ENCODE measurements at regions not wholly inside any gene's neighbourhood (a gene's known extent, or its start where the extent isn't known, plus 50 kb on each side); places are given as distances from the start of the nearest gene placed in this dataset.

DNA sequence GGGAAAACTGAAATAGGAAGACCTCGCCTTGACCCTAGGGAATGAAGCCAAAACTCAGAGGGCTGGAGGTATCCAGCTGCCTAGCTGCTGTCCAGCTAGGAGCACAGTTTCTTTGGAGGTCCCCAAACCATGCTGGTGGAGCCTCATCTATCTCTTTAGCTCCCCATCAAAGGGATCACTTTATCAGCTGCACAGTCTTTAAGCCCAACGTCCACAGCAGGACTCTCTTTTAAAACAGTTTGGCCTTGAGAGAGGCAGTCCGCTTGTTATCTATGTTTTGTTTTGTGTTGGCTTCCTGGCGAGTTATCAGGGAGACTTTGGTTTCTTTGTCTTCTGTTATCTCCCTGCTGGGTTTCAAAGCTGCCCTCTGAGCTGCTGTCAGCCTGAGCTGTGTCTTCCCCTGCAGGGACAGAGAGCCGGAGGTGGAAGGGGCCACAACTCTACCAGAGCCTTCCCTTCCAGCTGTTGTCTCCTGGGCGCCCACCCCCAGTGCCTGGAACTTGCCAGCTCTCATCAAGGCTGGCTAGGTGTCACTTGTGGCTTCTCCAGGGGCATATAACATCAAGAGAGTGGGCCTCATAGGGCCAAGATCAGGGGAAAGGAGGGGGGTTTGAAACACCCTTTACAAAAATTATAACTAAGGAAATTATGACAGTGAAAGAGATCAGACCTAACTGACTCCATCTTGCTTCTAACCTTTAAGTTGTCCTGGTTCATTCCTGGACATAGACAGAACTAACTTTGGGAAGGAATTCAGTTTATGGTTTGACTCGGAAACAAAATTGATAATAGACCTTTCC is 61.4 kb upstream of the C15orf39 start:
- POLR2A ChIA-PET (ENCODE audit: low non-redundant PET): no interaction called here
- DNase-seq (ENCODE audit: low spot score): no peak

DNA sequence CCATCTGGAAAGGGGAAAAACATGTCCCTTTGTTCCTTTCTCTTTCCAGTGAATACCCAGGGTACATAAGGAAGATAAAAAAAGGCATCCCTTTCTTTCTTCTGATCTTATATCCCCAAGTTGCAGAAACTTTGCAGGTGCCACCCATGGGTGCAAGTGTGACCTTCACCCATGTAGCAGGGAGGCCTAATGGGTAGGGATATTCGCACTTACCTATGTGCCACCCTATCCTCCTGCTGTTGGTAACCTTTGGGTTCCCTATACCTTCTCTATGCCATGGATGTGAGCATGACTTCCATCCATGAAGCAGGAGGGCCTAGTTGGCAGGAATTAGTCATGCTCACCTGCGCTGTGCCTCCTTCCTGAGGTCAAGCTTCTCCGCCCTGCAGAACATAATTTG is 59.2 kb upstream of the C15orf39 start:
- ChIA-PET POLR2A (ENCODE audit: low non-redundant PET) (no interaction called here), CTCF (no interaction called here)
- TF ChIP-seq, protein P1, sequence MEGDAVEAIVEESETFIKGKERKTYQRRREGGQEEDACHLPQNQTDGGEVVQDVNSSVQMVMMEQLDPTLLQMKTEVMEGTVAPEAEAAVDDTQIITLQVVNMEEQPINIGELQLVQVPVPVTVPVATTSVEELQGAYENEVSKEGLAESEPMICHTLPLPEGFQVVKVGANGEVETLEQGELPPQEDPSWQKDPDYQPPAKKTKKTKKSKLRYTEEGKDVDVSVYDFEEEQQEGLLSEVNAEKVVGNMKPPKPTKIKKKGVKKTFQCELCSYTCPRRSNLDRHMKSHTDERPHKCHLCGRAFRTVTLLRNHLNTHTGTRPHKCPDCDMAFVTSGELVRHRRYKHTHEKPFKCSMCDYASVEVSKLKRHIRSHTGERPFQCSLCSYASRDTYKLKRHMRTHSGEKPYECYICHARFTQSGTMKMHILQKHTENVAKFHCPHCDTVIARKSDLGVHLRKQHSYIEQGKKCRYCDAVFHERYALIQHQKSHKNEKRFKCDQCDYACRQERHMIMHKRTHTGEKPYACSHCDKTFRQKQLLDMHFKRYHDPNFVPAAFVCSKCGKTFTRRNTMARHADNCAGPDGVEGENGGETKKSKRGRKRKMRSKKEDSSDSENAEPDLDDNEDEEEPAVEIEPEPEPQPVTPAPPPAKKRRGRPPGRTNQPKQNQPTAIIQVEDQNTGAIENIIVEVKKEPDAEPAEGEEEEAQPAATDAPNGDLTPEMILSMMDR (conservative IDR thresholded peaks at IDR 0.05; ENCODE audit: low read depth): no peak

More for the DNA sequence above, 61.4 kb upstream of the C15orf39 start:
- no peak overlapping the region for H3K27ac ChIP-seq
- CTCF ChIA-PET: no interaction called here
- TF ChIP-seq, protein P1 (conservative IDR thresholded peaks at IDR 0.05; ENCODE audit: low read depth): no peak

DNA sequence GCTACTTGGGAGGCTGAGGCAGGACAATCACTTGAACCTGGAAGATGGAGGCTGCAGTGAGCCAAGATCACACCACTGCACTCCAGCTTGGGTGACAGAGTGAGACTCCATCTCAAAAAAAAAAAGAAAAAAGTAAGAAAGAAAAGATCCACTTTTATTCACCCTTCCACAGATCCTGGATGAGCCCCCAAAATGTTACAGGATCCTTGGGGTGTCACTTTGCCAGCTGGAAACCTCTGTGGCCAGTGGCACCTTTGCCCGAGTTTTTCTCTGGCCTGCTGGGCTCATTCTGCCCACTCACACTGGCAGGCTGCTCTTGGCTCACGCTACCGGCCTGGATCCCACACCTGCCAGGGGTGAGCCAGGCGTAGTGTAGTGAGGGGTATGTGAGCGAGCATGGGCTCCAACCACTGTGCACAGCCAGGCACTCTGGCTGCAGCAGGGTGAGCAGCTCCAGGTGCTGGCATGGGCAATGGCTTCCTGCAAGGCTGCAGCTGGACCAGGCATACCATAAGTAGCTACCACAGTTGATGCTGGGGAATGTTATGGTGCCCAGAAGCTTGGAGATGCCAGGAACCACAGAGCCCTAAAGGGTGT is 57.8 kb upstream of the C15orf39 start:
- TF ChIP-seq, protein P1 (conservative IDR thresholded peaks at IDR 0.05; ENCODE audit: low read depth): no peak
- CTCF ChIA-PET: interaction anchor here (0.7 kb wide), 1 partner anchor 21 kb away, joined by 3 read pairs; no protein-coding TSS in a partner anchor
- DNase-seq (ENCODE audit: low spot score): no peak
- POLR2A ChIA-PET (ENCODE audit: low non-redundant PET): no interaction called here
- no peak overlapping the region for H3K27ac ChIP-seq

More for the DNA sequence above, 59.2 kb upstream of the C15orf39 start:
- no peak overlapping the region for H3K27ac ChIP-seq
- no peak for DNase-seq (ENCODE audit: low spot score)

DNA sequence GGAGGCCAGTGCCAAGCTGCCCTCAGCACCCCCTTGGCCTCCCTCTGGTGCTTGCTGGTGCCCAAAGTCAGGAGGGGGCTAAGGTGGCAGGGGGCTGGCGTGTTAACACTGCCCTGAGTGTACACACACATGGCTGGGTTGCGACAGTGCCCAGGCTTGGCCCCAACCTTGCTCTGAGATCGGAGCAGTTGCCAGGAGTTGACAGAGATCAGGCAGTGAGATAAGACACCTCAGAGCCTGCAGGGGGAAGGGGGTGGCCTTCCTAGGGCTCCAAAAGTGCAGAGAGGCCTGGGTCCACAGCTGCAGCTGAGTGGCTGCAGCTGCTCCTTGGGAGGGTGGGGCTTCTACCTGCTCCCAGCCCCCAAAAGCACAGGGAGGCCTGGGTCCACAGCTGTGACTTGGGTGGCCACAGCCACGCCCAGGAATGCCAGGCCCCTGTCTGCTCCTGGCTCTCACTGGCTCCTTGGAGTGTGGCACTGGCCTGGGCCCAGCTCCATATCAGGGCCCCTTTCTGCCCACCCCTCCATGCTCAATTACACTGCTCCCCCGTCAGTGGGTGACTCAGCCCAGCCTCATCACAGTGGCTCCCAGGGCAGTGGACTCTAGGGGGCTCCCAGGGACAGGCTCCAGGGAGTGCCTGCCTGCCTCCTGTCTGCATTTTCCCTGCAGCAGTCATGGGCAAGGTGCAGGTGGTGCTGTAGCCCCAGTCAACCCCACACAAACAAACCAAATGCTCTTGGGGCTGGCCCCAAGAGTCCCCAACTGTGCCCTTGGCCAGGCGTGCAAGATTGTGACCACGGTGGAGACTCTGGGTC is 56.4 kb upstream of the C15orf39 start:
- H3K27ac ChIP-seq: no peak overlapping the region
- TF ChIP-seq, protein P1 (conservative IDR thresholded peaks at IDR 0.05; ENCODE audit: low read depth): no peak
- DNase-seq (ENCODE audit: low spot score): no peak
- ChIA-PET CTCF (interaction anchor here (0.5 kb wide), 2 partner anchors 16 to 530 kb away, joined by 3 read pairs; no protein-coding TSS in a partner anchor), POLR2A (ENCODE audit: low non-redundant PET) (no interaction called here)

DNA sequence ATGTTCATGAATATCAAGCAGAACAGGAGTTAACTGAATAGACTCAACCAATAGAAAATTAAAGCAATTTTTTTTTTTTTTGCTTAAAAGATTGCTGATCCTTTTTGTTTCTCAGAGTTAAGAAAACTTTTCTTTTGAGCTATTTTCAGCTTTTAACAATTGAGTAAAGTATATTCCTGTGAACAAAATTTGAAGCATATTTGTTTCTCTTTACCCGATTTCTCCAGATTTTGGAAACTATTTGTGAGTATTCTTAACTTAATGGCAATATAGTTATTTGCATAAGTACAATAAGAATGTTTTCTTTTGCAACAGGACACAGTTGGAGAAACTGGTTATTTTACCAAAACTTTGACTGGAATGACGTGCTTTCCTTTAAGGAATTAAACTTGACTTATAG is 53.4 kb upstream of the C15orf39 start:
- CTCF ChIA-PET: interaction anchor here (0.5 kb wide), 1 partner anchor 1796 kb away, joined by 3 read pairs; no protein-coding TSS in a partner anchor
- TF ChIP-seq, protein P1 (conservative IDR thresholded peaks at IDR 0.05; ENCODE audit: low read depth): no peak
- POLR2A ChIA-PET (ENCODE audit: low non-redundant PET): no interaction called here

More for the DNA sequence above, 53.4 kb upstream of the C15orf39 start:
- no peak overlapping the region for H3K27ac ChIP-seq
- DNase-seq (ENCODE audit: low spot score): no peak
